ENCODE measurements at regions not wholly inside any gene's neighbourhood (a gene's known extent, or its start where the extent isn't known, plus 50 kb on each side); places are given as distances from the start of the nearest gene placed in this dataset.

DNA sequence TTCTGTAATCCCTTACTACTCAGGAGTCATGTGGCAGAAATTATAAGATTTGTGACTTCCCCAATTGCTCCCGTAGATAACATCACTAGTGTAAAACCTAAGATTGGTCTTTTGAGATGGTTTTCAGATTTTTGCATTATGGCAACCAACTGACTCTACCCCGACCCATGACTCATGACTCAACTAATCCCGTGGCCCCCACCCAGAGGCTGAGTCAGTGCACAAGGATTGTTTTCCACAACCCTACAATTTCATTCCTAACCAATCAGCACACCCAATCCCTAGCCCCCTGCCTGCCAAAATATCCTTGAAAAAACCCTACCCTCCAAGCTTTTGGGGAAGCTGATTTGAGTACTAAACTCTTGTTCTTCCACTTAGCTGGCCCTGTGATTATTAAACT, 109.4 kb upstream of the FAM9C start:
- DNase-seq (no peak), ATAC-seq (no peak)
- Mint-ChIP-seq H3K9me3 (peaks cover 5% of the 10 kb centered on the region), H3K4me3 (no peak overlapping the region), H3K36me3 (ENCODE audit: low read depth) (peaks cover 1% of the 10 kb centered on the region), H3K27ac (peak overlapping the region; percentile 65), H3K27me3 (no peaks in the 10 kb centered on the region), H3K4me1 (peaks cover 20% of the 10 kb centered on the region)

GRCh38 chrX:13152518-13153185, 108.2 kb upstream of the FAM9C start:
- H3K4me1 Mint-ChIP-seq: peaks cover 20% of the 10 kb centered on the region
- ATAC-seq: no peak
- no peak for DNase-seq
- no peak overlapping the region for H3K27ac Mint-ChIP-seq
- no peak overlapping the region for H3K4me3 Mint-ChIP-seq
- H3K27me3 Mint-ChIP-seq: no peaks in the 10 kb centered on the region
- peaks cover 8% of the 10 kb centered on the region for H3K9me3 Mint-ChIP-seq
- H3K36me3 Mint-ChIP-seq (ENCODE audit: low read depth): peaks cover 1% of the 10 kb centered on the region

- Mint-ChIP-seq H3K27me3 (no peaks in the 10 kb centered on the region), H3K4me1 (peaks cover 20% of the 10 kb centered on the region), H3K27ac (peak overlapping the region; percentile 71), H3K4me3 (peak overlapping the region; percentile 43), H3K36me3 (ENCODE audit: low read depth) (peaks cover 1% of the 10 kb centered on the region), H3K9me3 (peaks cover 10% of the 10 kb centered on the region)
- DNase-seq (no peak), ATAC-seq (peak; percentile 96)
Observed at GRCh38 chrX:13151828-13152517, 107.6 kb upstream of the FAM9C start.

GRCh38 chrX:13149702-13150350, 105.4 kb upstream of the FAM9C start:
- Mint-ChIP-seq H3K9me3 (peaks cover 10% of the 10 kb centered on the region), H3K27ac (no peak overlapping the region), H3K36me3 (ENCODE audit: low read depth) (peaks cover 1% of the 10 kb centered on the region), H3K4me3 (no peak overlapping the region), H3K27me3 (no peaks in the 10 kb centered on the region), H3K4me1 (peaks cover 25% of the 10 kb centered on the region)
- ATAC-seq (no peak), DNase-seq (no peak)

DNA sequence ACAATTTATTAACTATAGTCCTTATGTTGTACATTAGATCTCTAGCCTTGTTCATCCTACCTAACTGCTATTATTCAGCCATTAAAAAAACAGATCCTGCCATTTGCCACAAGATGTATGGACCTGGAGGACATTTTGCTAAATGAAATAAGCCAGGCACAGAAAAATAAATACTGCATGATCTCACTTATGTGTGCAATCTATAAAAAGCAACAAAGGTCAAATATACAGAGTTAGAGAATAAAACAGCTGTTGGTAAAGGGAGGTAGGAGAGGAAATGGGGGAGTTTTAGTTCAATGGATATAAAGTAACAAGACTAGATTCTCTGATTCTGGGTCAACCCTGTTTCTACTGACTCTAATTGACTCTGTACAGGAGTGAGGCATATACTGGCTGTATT, 103.3 kb upstream of the FAM9C start:
- no peaks in the 10 kb centered on the region for H3K36me3 Mint-ChIP-seq (ENCODE audit: low read depth)
- H3K27ac Mint-ChIP-seq: no peak overlapping the region
- H3K4me1 Mint-ChIP-seq: peaks cover 24% of the 10 kb centered on the region
- no peak for ATAC-seq
- no peaks in the 10 kb centered on the region for H3K27me3 Mint-ChIP-seq
- no peak overlapping the region for H3K4me3 Mint-ChIP-seq
- peaks cover 10% of the 10 kb centered on the region for H3K9me3 Mint-ChIP-seq
- no peak for DNase-seq

GRCh38 chrX:13147147-13147546, 102.7 kb upstream of the FAM9C start:
- Mint-ChIP-seq H3K27ac (no peak overlapping the region), H3K4me1 (peaks cover 25% of the 10 kb centered on the region), H3K4me3 (no peak overlapping the region), H3K9me3 (peaks cover 10% of the 10 kb centered on the region), H3K36me3 (ENCODE audit: low read depth) (no peaks in the 10 kb centered on the region), H3K27me3 (no peaks in the 10 kb centered on the region)
- DNase-seq (no peak), ATAC-seq (no peak)

- no peak for DNase-seq
Observed at GRCh38 chrX:13144927-13145655, 100.7 kb upstream of the FAM9C start.

GRCh38 chrX:13142891-13143290, 98.5 kb upstream of the FAM9C start:
- H3K4me3 Mint-ChIP-seq: no peak overlapping the region
- ATAC-seq: no peak
- H3K27ac Mint-ChIP-seq: no peak overlapping the region
- no peak for DNase-seq
- H3K36me3 Mint-ChIP-seq (ENCODE audit: low read depth): no peaks in the 10 kb centered on the region
- H3K27me3 Mint-ChIP-seq: no peaks in the 10 kb centered on the region
- H3K9me3 Mint-ChIP-seq: peaks cover 10% of the 10 kb centered on the region
- H3K4me1 Mint-ChIP-seq: peaks cover 14% of the 10 kb centered on the region

More at GRCh38 chrX:13144927-13145655, 100.7 kb upstream of the FAM9C start:
- ATAC-seq: no peak
- Mint-ChIP-seq H3K27ac (no peak overlapping the region), H3K4me3 (no peak overlapping the region), H3K27me3 (no peaks in the 10 kb centered on the region), H3K4me1 (peaks cover 14% of the 10 kb centered on the region), H3K9me3 (peaks cover 10% of the 10 kb centered on the region), H3K36me3 (ENCODE audit: low read depth) (no peaks in the 10 kb centered on the region)

- no peak for DNase-seq
- H3K4me3 Mint-ChIP-seq: no peak overlapping the region
- ATAC-seq: no peak
- H3K27ac Mint-ChIP-seq: no peak overlapping the region
- peaks cover 11% of the 10 kb centered on the region for H3K4me1 Mint-ChIP-seq
- no peaks in the 10 kb centered on the region for H3K9me3 Mint-ChIP-seq
- no peaks in the 10 kb centered on the region for H3K27me3 Mint-ChIP-seq
- no peaks in the 10 kb centered on the region for H3K36me3 Mint-ChIP-seq (ENCODE audit: low read depth)
Observed at GRCh38 chrX:13140007-13140406, 95.6 kb upstream of the FAM9C start.

GRCh38 chrX:13131396-13132137, 87.1 kb upstream of the FAM9C start:
- Mint-ChIP-seq H3K4me1 (peaks cover 30% of the 10 kb centered on the region), H3K27me3 (no peaks in the 10 kb centered on the region), H3K4me3 (no peak overlapping the region), H3K9me3 (no peaks in the 10 kb centered on the region), H3K27ac (no peak overlapping the region), H3K36me3 (ENCODE audit: low read depth) (no peaks in the 10 kb centered on the region)
- DNase-seq (no peak), ATAC-seq (no peak)

DNA sequence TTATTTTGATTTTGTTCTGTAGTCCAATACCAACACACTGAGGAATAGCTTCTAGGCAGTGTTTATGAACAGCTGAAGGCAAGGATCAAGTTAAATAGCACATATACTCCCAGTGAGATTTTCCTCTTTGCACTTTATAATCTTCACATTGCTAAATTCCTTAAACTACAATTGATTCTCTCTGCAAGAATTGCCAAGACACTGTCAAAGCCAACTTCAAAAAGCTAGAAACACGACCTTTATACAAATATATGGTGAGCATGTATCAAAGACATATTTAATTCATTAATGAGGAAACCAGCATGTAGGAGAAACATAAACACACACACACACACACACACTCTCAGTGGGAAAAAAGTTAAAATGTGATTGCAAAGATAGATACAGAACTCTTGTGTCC, 86.4 kb upstream of the FAM9C start:
- DNase-seq (no peak), ATAC-seq (no peak)
- Mint-ChIP-seq H3K36me3 (ENCODE audit: low read depth) (no peaks in the 10 kb centered on the region), H3K27me3 (no peaks in the 10 kb centered on the region), H3K27ac (no peak overlapping the region), H3K4me1 (peaks cover 36% of the 10 kb centered on the region), H3K4me3 (no peak overlapping the region), H3K9me3 (no peaks in the 10 kb centered on the region)

- no peaks in the 10 kb centered on the region for H3K27me3 Mint-ChIP-seq
- peaks cover 60% of the 10 kb centered on the region for H3K4me1 Mint-ChIP-seq
- no peaks in the 10 kb centered on the region for H3K36me3 Mint-ChIP-seq (ENCODE audit: low read depth)
- DNase-seq (no peak), ATAC-seq (no peak)
- H3K9me3 Mint-ChIP-seq: no peaks in the 10 kb centered on the region
- no peak overlapping the region for H3K4me3 Mint-ChIP-seq
- no peak overlapping the region for H3K27ac Mint-ChIP-seq
Observed at GRCh38 chrX:13128104-13128503, 83.7 kb upstream of the FAM9C start.

GRCh38 chrX:13126775-13127174, 82.4 kb upstream of the FAM9C start:
- ATAC-seq: peak; percentile 68
- no peak overlapping the region for H3K4me3 Mint-ChIP-seq
- no peaks in the 10 kb centered on the region for H3K9me3 Mint-ChIP-seq
- H3K36me3 Mint-ChIP-seq (ENCODE audit: low read depth): no peaks in the 10 kb centered on the region
- no peaks in the 10 kb centered on the region for H3K27me3 Mint-ChIP-seq
- no peak for DNase-seq
- H3K4me1 Mint-ChIP-seq: peaks cover 69% of the 10 kb centered on the region
- peak overlapping the region; percentile 52 for H3K27ac Mint-ChIP-seq

- no peaks in the 10 kb centered on the region for H3K9me3 Mint-ChIP-seq
- H3K27ac Mint-ChIP-seq: no peak overlapping the region
- no peak for DNase-seq
- peaks cover 59% of the 10 kb centered on the region for H3K4me1 Mint-ChIP-seq
- no peaks in the 10 kb centered on the region for H3K36me3 Mint-ChIP-seq (ENCODE audit: low read depth)
- no peak overlapping the region for H3K4me3 Mint-ChIP-seq
- no peak for ATAC-seq
- H3K27me3 Mint-ChIP-seq: no peaks in the 10 kb centered on the region
Observed at GRCh38 chrX:13125188-13125587, 80.8 kb upstream of the FAM9C start.

All from activated naive CD8-positive, alpha-beta T cell treated with anti-CD3 and anti-CD28 coated beads, Interleukin-2, amount 50 U/mL, for 24 hours (primary cell).